HEK293 (cell line): ENCODE measurements at regions not wholly inside any gene's neighbourhood (a gene's known extent, or its start where the extent isn't known, plus 50 kb on each side); places are given as distances from the start of the nearest gene placed in this dataset.

ENCODE experiments used
- CTCF ChIA-PET: fragments of 350-600 bp; formaldehyde crosslinking; extraction: SDS; loops from one replicate; lab custom pipeline; 2021; ENCODE audit warnings: antibody characterized with exemption; lab: Yijun Ruan, JAX
- POLR2A ChIA-PET: fragments of 300-600 bp; formaldehyde crosslinking; extraction: SDS; loops from one replicate; lab custom pipeline; 2020; ENCODE audit warnings: antibody characterized with exemption, inconsistent platforms; lab: Yijun Ruan, JAX
- H3K27ac ChIP-seq: fragments of 200-500 bp; sonication (Bioruptor generic); 2 replicates; pipeline ENCODE4 v1.5.1; 2014; ENCODE audit warnings: low read depth, low read length, control low read depth, inconsistent platforms; ENCODE audit errors: extremely low read depth
- H3K36me3 ChIP-seq, 2 experiments: fragments of 200-500 bp in 1 of 2; sonication (Bioruptor generic) in 1 of 2; 1 replicate in 1 of 2; 2 replicates in 1 of 2; pipeline ENCODE4 v1.5.1; 2014 to 2017; ENCODE audit warnings: inconsistent platforms in 2 of 2, low read length in 2 of 2; ENCODE audit not compliant: control insufficient read depth in 2 of 2, insufficient read depth in 1 of 2
- H3K4me1 ChIP-seq: fragments of 200-500 bp; sonication (Bioruptor generic); 2 replicates; pipeline ENCODE4 v1.5.1; 2014; ENCODE audit warnings: mild to moderate bottlenecking, low read length, inconsistent platforms; ENCODE audit not compliant: control insufficient read depth, insufficient read depth
- H3K4me3 ChIP-seq: 2 replicates; pipeline ENCODE4 v1.5.1; 2011; ENCODE audit warnings: low read depth, mild to moderate bottlenecking, control low read depth, low read length, moderate library complexity
- H3K9me3 ChIP-seq: fragments of 200-500 bp; sonication (Bioruptor generic); 2 replicates; pipeline ENCODE4 v1.5.1; 2014; ENCODE audit warnings: low read depth, low read length, inconsistent platforms; ENCODE audit not compliant: control insufficient read depth, insufficient read depth
- AEBP2 ChIP-seq: fragments of 450-650 bp; formaldehyde crosslinking; IDR thresholded peaks from 2 replicates; pipeline ENCODE4 v1.5.1; 2016; ENCODE audit warnings: missing biosample characterization, missing genetic modification characterization, borderline replicate concordance
- BCL11A ChIP-seq: fragments of 450-650 bp; formaldehyde crosslinking; IDR thresholded peaks from 2 replicates; pipeline ENCODE4 v1.5.1; 2016; ENCODE audit warnings: low read depth, missing biosample characterization, missing genetic modification characterization
- FEZF1 ChIP-seq: fragments of 450-650 bp; formaldehyde crosslinking; IDR thresholded peaks from 2 replicates; pipeline ENCODE4 v1.5.1; 2016; ENCODE audit warnings: missing biosample characterization, missing genetic modification characterization
- GFI1B ChIP-seq: fragments of 450-650 bp; formaldehyde crosslinking; IDR thresholded peaks from 2 replicates; pipeline ENCODE4 v1.5.1; 2016; ENCODE audit warnings: missing biosample characterization, missing genetic modification characterization
- IKZF3 ChIP-seq: fragments of 450-650 bp; IDR thresholded peaks from 2 replicates; pipeline ENCODE4 v1.5.0; 2018; ENCODE audit warnings: missing biosample characterization, mild to moderate bottlenecking, missing genetic modification characterization, moderate library complexity
- SP2 ChIP-seq: fragments of 450-650 bp; formaldehyde crosslinking; IDR thresholded peaks from 2 replicates; pipeline ENCODE4 v1.5.1; 2016; ENCODE audit warnings: missing biosample characterization, missing genetic modification characterization
- TSHZ1 ChIP-seq: fragments of 450-650 bp; formaldehyde crosslinking; IDR thresholded peaks from 2 replicates; pipeline ENCODE4 v1.5.1; 2016; ENCODE audit warnings: missing biosample characterization, missing genetic modification characterization, borderline replicate concordance
- ZBTB11 ChIP-seq: fragments of 450-650 bp; formaldehyde crosslinking; conservative IDR thresholded peaks from 2 replicates; pipeline ENCODE4 v1.5.1; 2016; ENCODE audit warnings: low read depth, missing biosample characterization, missing genetic modification characterization
- ZNF133 ChIP-seq: fragments of 450-650 bp; formaldehyde crosslinking; IDR thresholded peaks from 2 replicates; pipeline ENCODE4 v1.5.1; 2016; ENCODE audit warnings: missing biosample characterization, missing genetic modification characterization
- ZNF169 ChIP-seq: fragments of 450-650 bp; formaldehyde crosslinking; IDR thresholded peaks from 2 replicates; pipeline ENCODE4 v1.5.1; 2016; ENCODE audit warnings: missing biosample characterization, missing genetic modification characterization
- ZNF266 ChIP-seq: fragments of 450-650 bp; formaldehyde crosslinking; IDR thresholded peaks from 2 replicates; pipeline ENCODE4 v1.5.1; 2016; ENCODE audit warnings: missing biosample characterization, missing genetic modification characterization, low read depth
- ZNF292 ChIP-seq: fragments of 450-650 bp; formaldehyde crosslinking; IDR thresholded peaks from 2 replicates; pipeline ENCODE4 v1.5.1; 2016; ENCODE audit warnings: low read depth, missing biosample characterization, missing genetic modification characterization, borderline replicate concordance
- ZNF354C ChIP-seq: fragments of 450-650 bp; formaldehyde crosslinking; IDR thresholded peaks from 2 replicates; pipeline ENCODE4 v1.5.1; 2016; ENCODE audit warnings: missing biosample characterization, missing genetic modification characterization, low read depth, borderline replicate concordance
- ZNF366 ChIP-seq: fragments of 450-650 bp; formaldehyde crosslinking; conservative IDR thresholded peaks from 2 replicates; pipeline ENCODE4 v1.5.1; 2016; ENCODE audit warnings: missing biosample characterization, missing genetic modification characterization
- ZNF398 ChIP-seq: fragments of 450-650 bp; formaldehyde crosslinking; IDR thresholded peaks from 2 replicates; pipeline ENCODE4 v1.5.1; 2017; ENCODE audit warnings: missing biosample characterization, missing genetic modification characterization
- ZNF521 ChIP-seq: fragments of 450-650 bp; formaldehyde crosslinking; IDR thresholded peaks from 2 replicates; pipeline ENCODE4 v1.5.1; 2017; ENCODE audit warnings: missing biosample characterization, mild to moderate bottlenecking, missing genetic modification characterization
- ZNF645 ChIP-seq: fragments of 450-650 bp; formaldehyde crosslinking; IDR thresholded peaks from 2 replicates; pipeline ENCODE4; 2016; ENCODE audit warnings: missing biosample characterization, missing genetic modification characterization
- ZSCAN18 ChIP-seq: fragments of 450-650 bp; formaldehyde crosslinking; IDR thresholded peaks from 2 replicates; pipeline ENCODE4 v1.5.1; 2016; ENCODE audit warnings: missing biosample characterization, missing genetic modification characterization

GRCh38 chr2:167415068-167415467, 526.8 kb downstream of the XIRP2 start:
- no peaks in the 10 kb centered on the region for H3K36me3 ChIP-seq
- H3K4me3 ChIP-seq: no peak overlapping the region
- CTCF ChIA-PET: interaction anchor here (0.7 kb wide), 1 partner anchor 207 kb away, joined by 3 read pairs; no protein-coding TSS in a partner anchor
- TF ChIP-seq ZNF521 (tag by site-specific recombination): no peak
- no peak for TF ChIP-seq AEBP2 (tag by site-specific recombination)
- TF ChIP-seq TSHZ1: no peak
- no peak for TF ChIP-seq ZNF292
- TF ChIP-seq ZNF645 (tag by site-specific recombination): no peak
- no peak for TF ChIP-seq IKZF3 (tag by site-specific recombination)
- no peak for TF ChIP-seq ZNF169 (tag by site-specific recombination)
- no peak for TF ChIP-seq ZNF133
- no peak for TF ChIP-seq ZNF398 (tag by site-specific recombination)
- TF ChIP-seq ZSCAN18 (tag by site-specific recombination): no peak
- H3K4me1 ChIP-seq: no peaks in the 10 kb centered on the region
- H3K27ac ChIP-seq: no peak overlapping the region
- H3K9me3 ChIP-seq: no peaks in the 10 kb centered on the region
- POLR2A ChIA-PET: no interaction called here

- ChIA-PET CTCF (interaction anchor here (1.2 kb wide), 1 partner anchor 9 kb away, joined by 4 read pairs; no protein-coding TSS in a partner anchor), POLR2A (no interaction called here)
- Histone ChIP-seq H3K27ac (no peak overlapping the region), H3K4me3 (no peak overlapping the region), H3K9me3 (no peaks in the 10 kb centered on the region), H3K4me1 (no peaks in the 10 kb centered on the region), H3K36me3 (no peaks in the 10 kb centered on the region)
- no peak for TF ChIP-seq ZBTB11 (tag by site-specific recombination)
- no peak for TF ChIP-seq BCL11A (tag by site-specific recombination)
- TF ChIP-seq ZNF354C (tag by site-specific recombination): no peak
- TF ChIP-seq ZNF366: no peak
- no peak for TF ChIP-seq ZNF266
- TF ChIP-seq FEZF1 (tag by site-specific recombination): no peak
- TF ChIP-seq GFI1B (tag by site-specific recombination): no peak
- no peak for TF ChIP-seq ZNF133
- TF ChIP-seq SP2 (tag by site-specific recombination): no peak
Measured at GRCh38 chr2:167411367-167411766, 523.1 kb downstream of the XIRP2 start.
